ENCODE measurements at regions not wholly inside any gene's neighbourhood (a gene's known extent, or its start where the extent isn't known, plus 50 kb on each side); places are given as distances from the start of the nearest gene placed in this dataset.

DNA sequence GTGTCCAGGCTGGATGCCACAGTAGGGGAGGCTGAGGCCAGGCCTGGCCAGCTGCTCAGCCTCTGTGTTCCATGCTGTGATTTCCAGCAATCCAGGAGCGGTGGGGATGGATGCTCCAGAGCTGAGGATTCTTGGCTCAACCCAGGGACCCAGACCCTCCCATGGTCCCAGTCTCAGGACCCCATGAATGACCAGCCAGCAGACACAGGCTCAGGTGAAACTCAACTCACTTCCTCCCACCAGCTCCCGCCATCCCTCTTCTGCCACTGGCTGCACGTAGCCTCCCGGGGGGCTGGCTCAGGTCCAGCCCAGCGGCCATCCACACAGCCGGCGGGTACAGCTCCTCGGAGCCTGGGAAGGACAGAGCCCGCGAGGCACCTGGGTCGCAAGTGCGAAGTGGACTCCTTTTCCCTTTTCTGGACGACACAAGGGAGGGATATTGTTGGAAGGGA is 54.5 kb upstream of the DACT2 start:
- DNase-seq (ENCODE audit: low read depth in 1 of 2, low spot score in 1 of 2): no peak
- TF ChIP-seq, protein P1, sequence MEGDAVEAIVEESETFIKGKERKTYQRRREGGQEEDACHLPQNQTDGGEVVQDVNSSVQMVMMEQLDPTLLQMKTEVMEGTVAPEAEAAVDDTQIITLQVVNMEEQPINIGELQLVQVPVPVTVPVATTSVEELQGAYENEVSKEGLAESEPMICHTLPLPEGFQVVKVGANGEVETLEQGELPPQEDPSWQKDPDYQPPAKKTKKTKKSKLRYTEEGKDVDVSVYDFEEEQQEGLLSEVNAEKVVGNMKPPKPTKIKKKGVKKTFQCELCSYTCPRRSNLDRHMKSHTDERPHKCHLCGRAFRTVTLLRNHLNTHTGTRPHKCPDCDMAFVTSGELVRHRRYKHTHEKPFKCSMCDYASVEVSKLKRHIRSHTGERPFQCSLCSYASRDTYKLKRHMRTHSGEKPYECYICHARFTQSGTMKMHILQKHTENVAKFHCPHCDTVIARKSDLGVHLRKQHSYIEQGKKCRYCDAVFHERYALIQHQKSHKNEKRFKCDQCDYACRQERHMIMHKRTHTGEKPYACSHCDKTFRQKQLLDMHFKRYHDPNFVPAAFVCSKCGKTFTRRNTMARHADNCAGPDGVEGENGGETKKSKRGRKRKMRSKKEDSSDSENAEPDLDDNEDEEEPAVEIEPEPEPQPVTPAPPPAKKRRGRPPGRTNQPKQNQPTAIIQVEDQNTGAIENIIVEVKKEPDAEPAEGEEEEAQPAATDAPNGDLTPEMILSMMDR (IDR thresholded peaks at IDR 0.05; ENCODE audit: insufficient read depth, low read length): no peak
- no peaks in the 10 kb centered on the region for H3K27me3 ChIP-seq (ENCODE audit: insufficient read depth, poor library complexity, severe bottlenecking)
- no peak overlapping the region for H3K4me3 ChIP-seq (replicated peaks; ENCODE audit: insufficient read depth, low read length)
- H3K27ac ChIP-seq (replicated peaks): no peak overlapping the region

DNA sequence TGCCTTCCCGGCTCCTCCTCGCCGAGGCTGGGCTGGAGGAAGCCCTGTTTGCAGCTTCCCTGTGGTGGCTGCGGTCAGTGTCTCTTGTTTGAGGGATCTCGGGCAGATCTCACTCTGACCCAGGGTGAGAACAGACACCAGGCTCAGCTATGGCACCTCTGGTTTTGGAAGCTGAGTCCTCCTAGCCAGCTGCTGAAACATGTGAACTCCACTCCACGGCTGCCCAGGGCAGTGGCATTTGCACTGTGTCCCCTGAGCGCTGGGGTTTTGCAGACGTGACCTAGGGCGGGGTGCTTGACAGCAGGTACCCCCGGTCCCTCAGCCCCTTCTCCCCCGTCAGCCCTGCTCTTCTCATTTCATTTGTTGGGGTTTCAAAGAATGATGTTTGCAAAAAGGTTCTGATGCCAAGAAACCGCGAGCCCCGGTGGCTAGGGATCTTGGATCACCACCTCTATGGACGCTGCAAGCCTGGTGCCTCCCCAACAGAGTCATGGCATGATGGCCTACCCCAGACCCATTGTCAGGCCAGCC is 55.0 kb upstream of the DACT2 start:
- H3K4me3 ChIP-seq (replicated peaks; ENCODE audit: insufficient read depth, low read length): no peak overlapping the region
- no peaks in the 10 kb centered on the region for H3K27me3 ChIP-seq (ENCODE audit: insufficient read depth, poor library complexity, severe bottlenecking)
- no peak overlapping the region for H3K27ac ChIP-seq (replicated peaks)
- TF ChIP-seq, protein P1 (IDR thresholded peaks at IDR 0.05; ENCODE audit: insufficient read depth, low read length): no peak
- TF ChIP-seq POLR2AphosphoS5 (IDR thresholded peaks at IDR 0.05; ENCODE audit: low read depth) (no peak), GABPA (IDR thresholded peaks at IDR 0.05; ENCODE audit: low read depth) (no peak)
- DNase-seq (ENCODE audit: low read depth in 1 of 2, low spot score in 1 of 2): no peak

DNA sequence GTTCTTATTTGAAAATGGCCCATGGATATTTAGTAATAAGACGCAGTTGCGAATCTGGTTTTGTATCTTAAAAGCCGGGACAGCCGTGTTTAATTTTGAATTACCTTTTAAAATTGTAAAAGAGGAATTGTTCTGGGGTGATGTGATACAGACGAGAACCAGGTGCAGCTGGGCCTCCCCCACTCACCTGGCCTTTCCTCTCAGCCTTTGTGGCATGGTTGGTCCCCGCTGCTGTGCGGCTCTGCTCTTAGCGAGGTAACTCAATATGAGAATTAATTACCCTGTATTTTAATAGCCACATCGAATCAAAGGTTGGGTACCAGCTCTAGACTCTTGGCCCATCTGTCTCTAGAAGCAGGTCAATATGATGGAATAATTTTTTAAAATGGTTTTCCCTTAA is 56.5 kb upstream of the DACT2 start:
- Histone ChIP-seq H3K27ac (replicated peaks) (no peak overlapping the region), H3K27me3 (ENCODE audit: insufficient read depth, poor library complexity, severe bottlenecking) (no peaks in the 10 kb centered on the region), H3K4me3 (replicated peaks; ENCODE audit: insufficient read depth, low read length) (no peak overlapping the region)
- TF ChIP-seq, protein P1 (IDR thresholded peaks at IDR 0.05; ENCODE audit: insufficient read depth, low read length): no peak
- TF ChIP-seq GABPA (IDR thresholded peaks at IDR 0.05; ENCODE audit: low read depth) (no peak), POLR2AphosphoS5 (IDR thresholded peaks at IDR 0.05; ENCODE audit: low read depth) (no peak), SPI1 (IDR thresholded peaks at IDR 0.05; ENCODE audit: borderline replicate concordance, low read depth) (no peak)
- TF ChIP-seq, protein P2, sequence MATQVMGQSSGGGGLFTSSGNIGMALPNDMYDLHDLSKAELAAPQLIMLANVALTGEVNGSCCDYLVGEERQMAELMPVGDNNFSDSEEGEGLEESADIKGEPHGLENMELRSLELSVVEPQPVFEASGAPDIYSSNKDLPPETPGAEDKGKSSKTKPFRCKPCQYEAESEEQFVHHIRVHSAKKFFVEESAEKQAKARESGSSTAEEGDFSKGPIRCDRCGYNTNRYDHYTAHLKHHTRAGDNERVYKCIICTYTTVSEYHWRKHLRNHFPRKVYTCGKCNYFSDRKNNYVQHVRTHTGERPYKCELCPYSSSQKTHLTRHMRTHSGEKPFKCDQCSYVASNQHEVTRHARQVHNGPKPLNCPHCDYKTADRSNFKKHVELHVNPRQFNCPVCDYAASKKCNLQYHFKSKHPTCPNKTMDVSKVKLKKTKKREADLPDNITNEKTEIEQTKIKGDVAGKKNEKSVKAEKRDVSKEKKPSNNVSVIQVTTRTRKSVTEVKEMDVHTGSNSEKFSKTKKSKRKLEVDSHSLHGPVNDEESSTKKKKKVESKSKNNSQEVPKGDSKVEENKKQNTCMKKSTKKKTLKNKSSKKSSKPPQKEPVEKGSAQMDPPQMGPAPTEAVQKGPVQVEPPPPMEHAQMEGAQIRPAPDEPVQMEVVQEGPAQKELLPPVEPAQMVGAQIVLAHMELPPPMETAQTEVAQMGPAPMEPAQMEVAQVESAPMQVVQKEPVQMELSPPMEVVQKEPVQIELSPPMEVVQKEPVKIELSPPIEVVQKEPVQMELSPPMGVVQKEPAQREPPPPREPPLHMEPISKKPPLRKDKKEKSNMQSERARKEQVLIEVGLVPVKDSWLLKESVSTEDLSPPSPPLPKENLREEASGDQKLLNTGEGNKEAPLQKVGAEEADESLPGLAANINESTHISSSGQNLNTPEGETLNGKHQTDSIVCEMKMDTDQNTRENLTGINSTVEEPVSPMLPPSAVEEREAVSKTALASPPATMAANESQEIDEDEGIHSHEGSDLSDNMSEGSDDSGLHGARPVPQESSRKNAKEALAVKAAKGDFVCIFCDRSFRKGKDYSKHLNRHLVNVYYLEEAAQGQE (IDR thresholded peaks at IDR 0.05; ENCODE audit: insufficient replicate concordance, low read depth): no peak
- no peak for DNase-seq (ENCODE audit: low read depth in 1 of 2, low spot score in 1 of 2)

DNA sequence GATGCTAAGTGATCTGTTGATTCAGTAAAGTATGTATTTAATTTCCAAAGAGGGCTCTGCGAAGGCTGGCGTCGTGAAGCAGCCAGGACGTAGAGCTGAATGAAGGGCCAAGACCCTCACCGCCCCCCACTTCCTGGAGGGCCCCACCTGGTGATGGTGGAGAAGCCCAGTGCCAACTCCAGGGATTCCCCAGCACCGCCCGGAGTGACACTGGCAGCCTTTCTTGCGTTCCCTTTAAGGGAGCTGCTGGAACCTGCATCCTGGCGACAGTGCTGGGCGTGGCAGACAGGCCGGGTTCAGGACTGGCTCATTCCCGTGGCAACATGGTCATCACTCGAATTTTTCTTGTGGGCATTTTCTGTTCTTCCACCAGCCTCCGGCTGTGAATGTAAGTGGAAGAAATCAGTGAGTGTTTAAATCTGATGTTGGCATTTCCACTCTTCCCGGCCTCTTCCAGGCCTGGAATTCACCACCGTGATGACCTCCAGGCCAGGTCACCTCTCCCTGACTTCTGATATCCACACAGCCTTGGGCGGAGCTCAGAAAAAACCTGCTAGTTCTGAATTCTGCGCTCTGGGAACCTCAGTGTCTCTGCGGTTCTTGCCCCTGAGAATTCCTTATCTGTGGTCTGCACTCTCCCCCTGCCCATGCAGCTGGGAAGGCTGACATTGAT is 57.4 kb upstream of the DACT2 start:
- TF ChIP-seq POLR2AphosphoS5 (IDR thresholded peaks at IDR 0.05; ENCODE audit: low read depth): no peak
- TF ChIP-seq SPI1 (IDR thresholded peaks at IDR 0.05; ENCODE audit: borderline replicate concordance, low read depth): no peak
- no peak for TF ChIP-seq GABPA (IDR thresholded peaks at IDR 0.05; ENCODE audit: low read depth)
- TF ChIP-seq, protein P2 (IDR thresholded peaks at IDR 0.05; ENCODE audit: insufficient replicate concordance, low read depth): no peak
- TF ChIP-seq, protein P1 (IDR thresholded peaks at IDR 0.05; ENCODE audit: insufficient read depth, low read length): no peak
- DNase-seq (ENCODE audit: low read depth in 1 of 2, low spot score in 1 of 2): no peak
- H3K27ac ChIP-seq (replicated peaks): no peak overlapping the region
- no peak overlapping the region for H3K4me3 ChIP-seq (replicated peaks; ENCODE audit: insufficient read depth, low read length)
- no peaks in the 10 kb centered on the region for H3K27me3 ChIP-seq (ENCODE audit: insufficient read depth, poor library complexity, severe bottlenecking)

Data from HL-60 (cell line).